ENCODE measurements at regions not wholly inside any gene's neighbourhood (a gene's known extent, or its start where the extent isn't known, plus 50 kb on each side); places are given as distances from the start of the nearest gene placed in this dataset.

DNA sequence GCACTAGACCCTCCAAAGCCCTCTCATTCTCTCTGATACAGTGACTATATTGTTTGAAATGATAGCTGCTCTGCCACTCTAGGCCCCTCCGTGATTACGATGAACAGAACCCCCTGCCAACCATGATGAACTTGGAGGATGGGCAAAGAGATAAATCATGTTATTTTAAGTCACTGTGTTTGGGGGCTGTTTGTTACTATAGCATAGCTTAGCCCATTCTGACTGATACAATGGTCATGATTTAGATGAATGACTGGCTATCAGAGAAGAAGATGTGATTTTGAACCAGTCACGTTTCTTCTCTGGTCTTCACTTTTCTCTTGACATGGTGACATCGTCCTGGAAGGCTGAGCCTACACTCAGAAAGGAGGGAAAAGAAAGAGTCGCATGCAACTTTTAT, 95.4 kb upstream of the HABP2 start:
- WGBS, 2 donors, result 94 to 95% methylated on average over 5 of the region's 5 CpGs
- Histone ChIP-seq H3K27me3 (no peaks in the 10 kb centered on the region), H3K4me1 (peaks cover 0 to 7% (median 3%) of the 10 kb centered on the region in 4 donors), H3K9me3 (no peaks in the 10 kb centered on the region), H3K4me3 (no peak overlapping the region), H3K36me3 (no peaks in the 10 kb centered on the region), H3K27ac (no peak overlapping the region)
- intact Hi-C loops (cut with DNase I), result no loop called here
- TF ChIP-seq EP300 (IDR thresholded peaks at IDR 0.05), result no peak
- TF ChIP-seq, protein P1, sequence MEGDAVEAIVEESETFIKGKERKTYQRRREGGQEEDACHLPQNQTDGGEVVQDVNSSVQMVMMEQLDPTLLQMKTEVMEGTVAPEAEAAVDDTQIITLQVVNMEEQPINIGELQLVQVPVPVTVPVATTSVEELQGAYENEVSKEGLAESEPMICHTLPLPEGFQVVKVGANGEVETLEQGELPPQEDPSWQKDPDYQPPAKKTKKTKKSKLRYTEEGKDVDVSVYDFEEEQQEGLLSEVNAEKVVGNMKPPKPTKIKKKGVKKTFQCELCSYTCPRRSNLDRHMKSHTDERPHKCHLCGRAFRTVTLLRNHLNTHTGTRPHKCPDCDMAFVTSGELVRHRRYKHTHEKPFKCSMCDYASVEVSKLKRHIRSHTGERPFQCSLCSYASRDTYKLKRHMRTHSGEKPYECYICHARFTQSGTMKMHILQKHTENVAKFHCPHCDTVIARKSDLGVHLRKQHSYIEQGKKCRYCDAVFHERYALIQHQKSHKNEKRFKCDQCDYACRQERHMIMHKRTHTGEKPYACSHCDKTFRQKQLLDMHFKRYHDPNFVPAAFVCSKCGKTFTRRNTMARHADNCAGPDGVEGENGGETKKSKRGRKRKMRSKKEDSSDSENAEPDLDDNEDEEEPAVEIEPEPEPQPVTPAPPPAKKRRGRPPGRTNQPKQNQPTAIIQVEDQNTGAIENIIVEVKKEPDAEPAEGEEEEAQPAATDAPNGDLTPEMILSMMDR (IDR thresholded peaks at IDR 0.05), result no peak
- no peak for TF ChIP-seq POLR2AphosphoS5 (IDR thresholded peaks at IDR 0.05)
- TF ChIP-seq POLR2A (IDR thresholded peaks at IDR 0.05), result no peak
- no peak for DNase-seq

DNA sequence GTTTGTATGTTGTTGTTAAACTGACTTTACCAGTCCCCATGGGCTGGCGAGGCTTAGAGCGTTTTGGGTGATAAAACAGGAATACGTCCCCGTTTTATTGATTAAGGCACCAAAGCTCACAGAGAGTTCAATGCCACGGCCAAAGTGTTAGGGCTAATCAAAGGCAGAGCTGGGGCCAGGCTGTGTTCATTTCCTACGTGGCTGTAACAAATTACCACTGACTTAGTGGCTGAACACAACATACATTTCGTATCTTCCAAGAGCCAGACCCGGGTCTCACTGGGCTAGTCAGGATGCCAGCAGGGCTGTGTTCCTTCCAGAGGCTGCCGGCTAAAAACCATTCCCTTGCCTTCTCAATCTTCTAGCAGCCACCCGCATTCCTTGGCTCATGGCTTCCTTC, 94.4 kb upstream of the HABP2 start:
- intact Hi-C loops (cut with DNase I), result no loop called here
- peaks cover 0 to 7% (median 3%) of the 10 kb centered on the region in 4 donors for H3K4me1 ChIP-seq
- 94 to 95% methylated on average over 10 of the region's 10 CpGs for WGBS, 2 donors
- no peak overlapping the region for H3K4me3 ChIP-seq
- H3K27me3 ChIP-seq, result no peaks in the 10 kb centered on the region
- no peak for DNase-seq
- no peak overlapping the region for H3K27ac ChIP-seq
- no peak for TF ChIP-seq POLR2AphosphoS5 (IDR thresholded peaks at IDR 0.05)
- no peak for TF ChIP-seq POLR2A (IDR thresholded peaks at IDR 0.05)
- H3K36me3 ChIP-seq, result no peaks in the 10 kb centered on the region
- H3K9me3 ChIP-seq, result no peaks in the 10 kb centered on the region

DNA sequence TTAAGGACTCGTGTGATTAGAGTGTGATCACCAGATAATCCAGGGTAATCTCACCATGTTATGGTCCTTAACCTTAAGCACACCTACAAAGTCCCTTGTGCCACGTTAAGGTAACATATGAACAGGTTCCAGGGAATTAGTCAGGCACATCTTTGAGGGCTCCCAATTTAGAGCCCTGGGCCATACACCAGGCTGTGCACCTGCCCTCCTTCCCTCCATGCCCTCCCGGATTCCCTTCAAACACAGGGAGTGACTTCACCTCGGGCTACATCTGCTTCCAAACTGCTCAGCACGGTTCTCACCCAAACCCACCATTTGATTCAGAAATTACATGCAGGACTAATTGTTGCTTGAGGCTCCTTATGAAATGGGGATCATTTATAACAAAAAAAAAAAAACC, 93.9 kb upstream of the HABP2 start:
- Histone ChIP-seq H3K4me3 (no peak overlapping the region), H3K27ac (no peak overlapping the region), H3K27me3 (no peaks in the 10 kb centered on the region), H3K36me3 (no peaks in the 10 kb centered on the region), H3K9me3 (no peaks in the 10 kb centered on the region), H3K4me1 (peaks cover 0 to 7% (median 3%) of the 10 kb centered on the region in 4 donors)
- intact Hi-C loops (cut with DNase I), result no loop called here
- no peak for DNase-seq
- WGBS, 2 donors, result 87 to 89% methylated on average over 5 of the region's 5 CpGs
- TF ChIP-seq EP300 (IDR thresholded peaks at IDR 0.05) (no peak), POLR2A (IDR thresholded peaks at IDR 0.05) (no peak), POLR2AphosphoS5 (IDR thresholded peaks at IDR 0.05) (no peak)
- TF ChIP-seq, protein P1 (IDR thresholded peaks at IDR 0.05), result no peak

DNA sequence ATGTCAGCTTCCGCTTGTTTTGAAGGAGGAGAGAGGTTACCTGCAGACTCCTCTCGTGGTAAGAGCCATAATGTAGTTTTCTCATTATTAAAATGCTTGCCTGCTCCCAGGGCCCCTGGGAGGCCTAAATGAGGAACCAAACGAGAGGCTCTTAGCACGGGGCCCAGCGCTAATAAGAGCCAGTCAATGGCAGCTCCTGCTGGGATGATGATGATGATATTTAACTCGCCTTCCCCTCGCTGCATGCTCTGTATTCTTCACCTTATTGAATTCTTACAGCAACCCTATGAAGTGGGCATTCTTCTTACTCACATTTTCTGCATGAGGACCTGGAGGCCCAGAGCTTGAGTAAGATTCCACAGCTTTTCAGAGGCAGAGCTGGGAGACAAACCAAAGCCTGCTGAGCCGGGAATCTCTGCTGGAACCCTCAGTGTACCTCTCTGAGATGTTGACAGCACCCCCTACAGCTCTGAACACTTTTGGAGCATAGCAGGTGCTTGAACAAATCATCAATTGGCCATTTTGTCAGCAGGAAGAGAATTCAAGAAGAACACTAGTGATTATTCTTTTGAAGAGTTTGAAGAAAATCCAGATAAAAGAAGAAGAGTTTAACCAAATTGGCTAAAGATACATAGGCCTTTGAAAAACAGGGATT, 93.1 kb upstream of the HABP2 start:
- no peaks in the 10 kb centered on the region for H3K9me3 ChIP-seq
- no peak for DNase-seq
- TF ChIP-seq POLR2AphosphoS5 (IDR thresholded peaks at IDR 0.05) (no peak), EP300 (IDR thresholded peaks at IDR 0.05) (no peak), POLR2A (IDR thresholded peaks at IDR 0.05) (no peak)
- TF ChIP-seq, protein P1 (IDR thresholded peaks at IDR 0.05), result no peak
- no peaks in the 10 kb centered on the region for H3K4me1 ChIP-seq
- no peak overlapping the region for H3K27ac ChIP-seq
- WGBS, 2 donors, result 88 to 90% methylated on average over 8 of the region's 8 CpGs
- intact Hi-C loops (cut with DNase I), result no loop called here
- H3K4me3 ChIP-seq, result no peak overlapping the region
- no peaks in the 10 kb centered on the region for H3K36me3 ChIP-seq
- no peaks in the 10 kb centered on the region for H3K27me3 ChIP-seq

DNA sequence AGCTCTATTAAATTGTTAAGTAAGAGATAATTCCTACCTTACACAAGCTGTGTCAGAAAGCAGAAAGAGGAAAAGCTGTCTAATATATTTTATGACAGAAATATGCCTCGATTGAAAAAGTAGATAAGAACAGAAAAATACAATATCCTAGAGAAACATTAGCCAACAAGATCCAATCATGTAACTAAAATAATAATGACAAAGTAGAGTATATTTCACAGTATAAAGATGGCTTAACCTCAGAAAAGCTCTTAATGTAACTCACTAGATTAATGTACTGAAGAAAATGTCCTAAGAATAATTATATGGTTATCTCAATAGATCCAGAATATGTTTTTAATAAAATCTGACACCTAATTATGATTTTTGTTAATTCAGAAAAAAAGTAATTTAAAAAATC, 89.8 kb upstream of the HABP2 start:
- WGBS, 2 donors, result 25 to 32% methylated on average over 1 of the region's 1 CpG
- no peak for DNase-seq
- no peak overlapping the region for H3K4me3 ChIP-seq

More for the DNA sequence above, 89.8 kb upstream of the HABP2 start:
- H3K27me3 ChIP-seq, result no peaks in the 10 kb centered on the region
- H3K36me3 ChIP-seq, result no peaks in the 10 kb centered on the region
- no peaks in the 10 kb centered on the region for H3K4me1 ChIP-seq
- TF ChIP-seq, protein P1 (IDR thresholded peaks at IDR 0.05), result no peak
- TF ChIP-seq POLR2AphosphoS5 (IDR thresholded peaks at IDR 0.05) (no peak), EP300 (IDR thresholded peaks at IDR 0.05) (no peak)
- no peaks in the 10 kb centered on the region for H3K9me3 ChIP-seq
- H3K27ac ChIP-seq, result no peak overlapping the region
- intact Hi-C loops (cut with DNase I), result no loop called here

All from sigmoid colon (tissue), 6 donors.